CD14-positive monocyte (primary cell): ENCODE measurements at regions not wholly inside any gene's neighbourhood (a gene's known extent, or its start where the extent isn't known, plus 50 kb on each side); places are given as distances from the start of the nearest gene placed in this dataset.

ENCODE experiments used
- DNase-seq, 3 donors: peaks; one replicate each; pipeline ENCODE4 v3.0.0-alpha.2; 2011 to 2022
- H2AFZ ChIP-seq: 2 replicates; pipeline ENCODE4 v1.6.0; 2012; ENCODE audit warnings: mild to moderate bottlenecking, low read depth, low read length, inconsistent platforms; ENCODE audit not compliant: insufficient read depth, poor library complexity, severe bottlenecking
- H3K27ac ChIP-seq, 2 donors: 1 replicate in 1 of 2; 2 replicates in 1 of 2; pipeline ENCODE4 v1.5.1; 2012 to 2013; ENCODE audit warnings: low read length in 2 of 2, control low read depth in 1 of 2, inconsistent platforms in 1 of 2, low read depth in 1 of 2, mild to moderate bottlenecking in 1 of 2
- H3K27me3 ChIP-seq, 2 donors: one replicate each; pipeline versions ENCODE4 v1.6.0 to v1.6.1; 2011 to 2013; ENCODE audit warnings: low read length in 2 of 2; ENCODE audit not compliant: control insufficient read depth in 2 of 2, insufficient read depth in 2 of 2
- H3K36me3 ChIP-seq, 2 donors: replicated peaks in 1 of 2; 1 replicate in 1 of 2; 2 replicates in 1 of 2; pipeline versions ENCODE4 v1.5.1 to v1.6.1; 2012 to 2013; ENCODE audit warnings: low read length in 2 of 2, control low read depth in 1 of 2, inconsistent platforms in 1 of 2, mild to moderate bottlenecking in 1 of 2; ENCODE audit not compliant: insufficient read depth in 2 of 2, control insufficient read depth in 1 of 2
- H3K4me1 ChIP-seq, 2 donors: 1 replicate in 1 of 2; 2 replicates in 1 of 2; pipeline versions ENCODE4 v1.5.1 to v1.6.1; 2012 to 2013; ENCODE audit warnings: low read length in 2 of 2, control low read depth in 1 of 2, inconsistent platforms in 1 of 2, mild to moderate bottlenecking in 1 of 2, moderate library complexity in 1 of 2; ENCODE audit not compliant: insufficient read depth in 2 of 2, control insufficient read depth in 1 of 2
- H3K4me2 ChIP-seq: replicated peaks from 2 replicates; pipeline ENCODE3; 2012; ENCODE audit warnings: low read length, moderate library complexity, mild to moderate bottlenecking; ENCODE audit not compliant: poor library complexity, severe bottlenecking; ENCODE audit errors: extremely low read depth
- H3K4me3 ChIP-seq, 3 experiments: fragments of 200-600 bp in 1 of 3; sonication (generic) in 1 of 3; replicated peaks in 1 of 3; 1 replicate in 2 of 3; 2 replicates in 1 of 3; pipeline ENCODE4 v1.5.1; 2011 to 2013; ENCODE audit warnings: low read length in 3 of 3, mild to moderate bottlenecking in 3 of 3, control low read depth in 2 of 3, low read depth in 2 of 3, inconsistent platforms in 1 of 3, moderate library complexity in 1 of 3
- H3K79me2 ChIP-seq: 2 replicates; pipeline ENCODE4 v1.6.0; 2012; ENCODE audit warnings: mild to moderate bottlenecking, control low read depth, inconsistent platforms, low read length, moderate library complexity; ENCODE audit not compliant: insufficient read depth
- H3K9ac ChIP-seq: 2 replicates; pipeline ENCODE4 v1.6.0; 2017; ENCODE audit warnings: low read length, mild to moderate bottlenecking; ENCODE audit not compliant: insufficient read depth, poor library complexity, severe bottlenecking
- H3K9me3 ChIP-seq, 2 donors: replicated peaks in 1 of 2; 1 replicate in 1 of 2; 2 replicates in 1 of 2; pipeline versions ENCODE4 v1.5.1 to v1.6.1; 2012 to 2013; ENCODE audit warnings: low read length in 2 of 2, control low read depth in 1 of 2; ENCODE audit not compliant: control insufficient read depth in 1 of 2, insufficient read depth in 1 of 2
- H4K20me1 ChIP-seq: 2 replicates; pipeline ENCODE4 v1.6.0; 2012; ENCODE audit warnings: mild to moderate bottlenecking, low read length, control low read depth, moderate library complexity; ENCODE audit not compliant: insufficient read depth
- H3K27ac Mint-ChIP-seq, 7 donors: one replicate each; pipeline ENCODE4 v1.8.0; 2020; ENCODE audit warnings: mild to moderate bottlenecking in 7 of 7, mixed read lengths in 7 of 7, moderate library complexity in 6 of 7, inconsistent platforms in 2 of 7
- H3K27me3 Mint-ChIP-seq, 3 donors: one replicate each; pipeline ENCODE4 v1.8.0; 2021 to 2022; ENCODE audit warnings: low read depth in 3 of 3, mild to moderate bottlenecking in 3 of 3, mixed read lengths in 3 of 3, moderate library complexity in 3 of 3, inconsistent platforms in 1 of 3
- H3K36me3 Mint-ChIP-seq, 2 donors: one replicate each; pipeline ENCODE4 v1.8.0; 2020; ENCODE audit warnings: mixed read lengths in 2 of 2, inconsistent platforms in 1 of 2, mild to moderate bottlenecking in 1 of 2
- H3K4me1 Mint-ChIP-seq: one replicate; pipeline ENCODE4 v1.8.0; 2020; ENCODE audit warnings: mild to moderate bottlenecking, mixed read lengths
- H3K4me3 Mint-ChIP-seq, 2 donors: one replicate each; pipeline ENCODE4 v1.8.0; 2020; ENCODE audit warnings: mild to moderate bottlenecking in 2 of 2, mixed read lengths in 2 of 2, moderate library complexity in 1 of 2
- H3K9me3 Mint-ChIP-seq, 7 donors: one replicate each; pipeline ENCODE4 v1.8.0; 2020 to 2022; ENCODE audit warnings: mixed read lengths in 7 of 7, mild to moderate bottlenecking in 6 of 7, moderate library complexity in 6 of 7, inconsistent platforms in 2 of 7
- CTCF ChIP-seq: fragments of 200-600 bp; IDR thresholded peaks from one replicate; pipeline ENCODE4 v1.8.0; 2022; ENCODE audit warnings: antibody characterized with exemption, mild to moderate bottlenecking
- WGBS: methylation state at CpG from one replicate; pipeline ENCODE4 v1.1.5; 2013; ENCODE audit warnings: missing lambda C conversion rate; ENCODE audit not compliant: insufficient coverage; 5-methylcytosine and 5-hydroxymethylcytosine counted together
- intact Hi-C, 2 donors: fragments of 100-400 bp; cut with micrococcal nuclease; formaldehyde crosslinking; loops; one replicate each; pipeline versions ENCODE4 v1.15.0 to v1.15.1; 2023

GRCh38 chr12:78790148-78790547, 74.4 kb upstream of the SYT1 start:
- H3K36me3 Mint-ChIP-seq: no peaks in the 10 kb centered on the region
- H3K4me1 Mint-ChIP-seq: no peaks in the 10 kb centered on the region
- no peak overlapping the region for H3K27ac Mint-ChIP-seq

GRCh38 chr12:78792052-78792698, 72.4 kb upstream of the SYT1 start:
- no peak overlapping the region for H3K9ac ChIP-seq
- H3K9me3 ChIP-seq: peaks cover 0 to 4% of the 10 kb centered on the region in 2 donors
- no peaks in the 10 kb centered on the region for H3K36me3 ChIP-seq
- TF ChIP-seq CTCF: no peak
- no peak for DNase-seq
- H4K20me1 ChIP-seq: no peaks in the 10 kb centered on the region
- Mint-ChIP-seq H3K4me1 (no peaks in the 10 kb centered on the region), H3K27me3 (no peaks in the 10 kb centered on the region), H3K9me3 (peaks cover 0 to 15% (median 6%) of the 10 kb centered on the region in 7 donors), H3K36me3 (no peaks in the 10 kb centered on the region), H3K4me3 (no peak overlapping the region), H3K27ac (no peak overlapping the region)
- intact Hi-C loops: no loop called here
- 85% methylated on average over 3 of the region's 6 CpGs for WGBS
- no peaks in the 10 kb centered on the region for H3K79me2 ChIP-seq
- H3K27me3 ChIP-seq: no peaks in the 10 kb centered on the region
- no peak overlapping the region for H3K27ac ChIP-seq
- H2AFZ ChIP-seq: no peak overlapping the region
- no peak overlapping the region for H3K4me2 ChIP-seq
- no peaks in the 10 kb centered on the region for H3K4me1 ChIP-seq
- H3K4me3 ChIP-seq: no peak overlapping the region

More at GRCh38 chr12:78790148-78790547, 74.4 kb upstream of the SYT1 start:
- H3K4me3 ChIP-seq: no peak overlapping the region
- WGBS: no CpG with 5 or more reads among the region's 4 CpGs
- Mint-ChIP-seq H3K27me3 (no peaks in the 10 kb centered on the region), H3K4me3 (no peak overlapping the region), H3K9me3 (peaks cover 0 to 7% (median 2%) of the 10 kb centered on the region in 7 donors)
- no peaks in the 10 kb centered on the region for H3K36me3 ChIP-seq
- DNase-seq: no peak
- no peaks in the 10 kb centered on the region for H4K20me1 ChIP-seq
- H3K79me2 ChIP-seq: no peaks in the 10 kb centered on the region
- no peak overlapping the region for H2AFZ ChIP-seq
- intact Hi-C loops: no loop called here
- no peak for TF ChIP-seq CTCF
- H3K4me1 ChIP-seq: no peaks in the 10 kb centered on the region
- no peak overlapping the region for H3K27ac ChIP-seq
- H3K9ac ChIP-seq: no peak overlapping the region
- H3K27me3 ChIP-seq: no peaks in the 10 kb centered on the region
- H3K4me2 ChIP-seq: no peak overlapping the region
- H3K9me3 ChIP-seq: peaks cover 0 to 4% of the 10 kb centered on the region in 2 donors
